Panc1 (cell line): ENCODE measurements at regions not wholly inside any gene's neighbourhood (a gene's known extent, or its start where the extent isn't known, plus 50 kb on each side); places are given as distances from the start of the nearest gene placed in this dataset.

Source experiments
- ATAC-seq: fragments of 200-7000 bp; cut with Tn5 transposase; 2 replicates; pipeline ENCODE4 v1.9.1; 2020; ENCODE audit warnings: mild to moderate bottlenecking, moderate library complexity
- BruUV-seq: library from RNA; stranded (reverse); fragments of 400-500 nt; replicated peaks from 2 replicates; lab custom pipeline; 2021; lab: Mats Ljungman, UMichigan
- CTCF ChIA-PET: fragments of 300-600 bp; sonication (Branson Sonifier 250); formaldehyde crosslinking; loops from one replicate; lab custom pipeline; 2022; ENCODE audit warnings: antibody characterized with exemption; lab: Charles Lee
- POLR2A ChIA-PET: fragments of 300-600 bp; sonication (Branson Sonifier 250); formaldehyde crosslinking; loops from one replicate; lab custom pipeline; 2022; ENCODE audit warnings: antibody characterized with exemption; lab: Charles Lee
- DNase-seq: peaks from one replicate; pipeline ENCODE4 v3.0.0-alpha.2; 2010; ENCODE audit warnings: low read depth, low spot score
- H3K27ac ChIP-seq: 2 replicates; pipeline ENCODE4 v1.5.1; 2011; ENCODE audit warnings: mild to moderate bottlenecking, low read length, inconsistent platforms
- H3K27me3 ChIP-seq: fragments of 200-500 bp; sonication (Bioruptor generic); 2 replicates; pipeline ENCODE4 v1.6.0; 2014; ENCODE audit warnings: low read length, inconsistent platforms; ENCODE audit not compliant: control insufficient read depth, insufficient read depth
- H3K36me3 ChIP-seq: fragments of 200-500 bp; sonication (Bioruptor generic); 2 replicates; pipeline ENCODE4 v1.5.1; 2014; ENCODE audit warnings: inconsistent platforms, mild to moderate bottlenecking, low read length, moderate library complexity; ENCODE audit not compliant: control insufficient read depth, insufficient read depth
- H3K4me1 ChIP-seq: 2 replicates; pipeline ENCODE4 v1.5.1; 2011; ENCODE audit warnings: inconsistent platforms, mild to moderate bottlenecking, low read length, moderate library complexity; ENCODE audit not compliant: control insufficient read depth, insufficient read depth
- H3K4me3 ChIP-seq, 2 experiments: 2 replicates each; pipeline ENCODE4 v1.5.1; 2011 to 2012; ENCODE audit warnings: low read depth in 2 of 2, low read length in 2 of 2, mild to moderate bottlenecking in 2 of 2, inconsistent platforms in 1 of 2, moderate library complexity in 1 of 2
- H3K9me3 ChIP-seq: fragments of 200-500 bp; sonication (Bioruptor generic); 2 replicates; pipeline ENCODE4 v1.5.1; 2014; ENCODE audit warnings: low read depth, mild to moderate bottlenecking, inconsistent platforms, low read length, moderate library complexity; ENCODE audit not compliant: control insufficient read depth, insufficient read depth
- POLR2AphosphoS5 ChIP-seq: IDR thresholded peaks from 2 replicates; pipeline ENCODE4 v1.6.1; 2012; ENCODE audit warnings: mild to moderate bottlenecking, low read depth, low read length, moderate library complexity
- SIN3A ChIP-seq: IDR thresholded peaks from 2 replicates; pipeline ENCODE4 v1.6.1; 2012; ENCODE audit warnings: low read depth, mild to moderate bottlenecking, low read length, moderate library complexity, borderline replicate concordance; ENCODE audit not compliant: insufficient read depth
- TCF7L2 ChIP-seq: IDR thresholded peaks from 2 replicates; pipeline ENCODE4 v1.6.1; 2011; ENCODE audit warnings: mild to moderate bottlenecking, low read depth, low read length, inconsistent platforms
- in situ Hi-C: cut with HindIII; loops from 2 replicates; pipeline ENCODE4 v1.10.0; 2016; ENCODE audit warnings: low sequenced_read_pairs, low pct_unique_long_range_greater_than_20kb
- intact Hi-C: fragments of 100-400 bp; cut with micrococcal nuclease; formaldehyde crosslinking; loops from one replicate; pipeline ENCODE4 v1.10.0; 2022; ENCODE audit not compliant: unreplicated experiment
- TF ChIP-seq, protein P1 (sequence below), 2 experiments: IDR thresholded peaks; 2 replicates each; pipeline ENCODE4 v1.6.1; 2011 to 2012; ENCODE audit warnings: low read depth in 2 of 2, control low read depth in 1 of 2, low read length in 1 of 2, mild to moderate bottlenecking in 1 of 2, moderate library complexity in 1 of 2; ENCODE audit not compliant: insufficient read depth in 1 of 2
- TF ChIP-seq, protein P2 (sequence below): fragments of 450-650 bp; IDR thresholded peaks from 2 replicates; pipeline ENCODE4 v1.5.1; 2017; ENCODE audit warnings: mild to moderate bottlenecking

GRCh38 chrX:40273356-40274050, 175.7 kb upstream of the BCOR start:
- no TSS peak for BruUV-seq
- ATAC-seq: no peak
- Histone ChIP-seq H3K27ac (no peak overlapping the region), H3K4me1 (no peaks in the 10 kb centered on the region), H3K36me3 (no peaks in the 10 kb centered on the region), H3K9me3 (no peaks in the 10 kb centered on the region), H3K4me3 (no peak overlapping the region), H3K27me3 (no peaks in the 10 kb centered on the region)
- in situ Hi-C loops (no loop called here), intact Hi-C loops (no loop called here)
- TF ChIP-seq, protein P1, sequence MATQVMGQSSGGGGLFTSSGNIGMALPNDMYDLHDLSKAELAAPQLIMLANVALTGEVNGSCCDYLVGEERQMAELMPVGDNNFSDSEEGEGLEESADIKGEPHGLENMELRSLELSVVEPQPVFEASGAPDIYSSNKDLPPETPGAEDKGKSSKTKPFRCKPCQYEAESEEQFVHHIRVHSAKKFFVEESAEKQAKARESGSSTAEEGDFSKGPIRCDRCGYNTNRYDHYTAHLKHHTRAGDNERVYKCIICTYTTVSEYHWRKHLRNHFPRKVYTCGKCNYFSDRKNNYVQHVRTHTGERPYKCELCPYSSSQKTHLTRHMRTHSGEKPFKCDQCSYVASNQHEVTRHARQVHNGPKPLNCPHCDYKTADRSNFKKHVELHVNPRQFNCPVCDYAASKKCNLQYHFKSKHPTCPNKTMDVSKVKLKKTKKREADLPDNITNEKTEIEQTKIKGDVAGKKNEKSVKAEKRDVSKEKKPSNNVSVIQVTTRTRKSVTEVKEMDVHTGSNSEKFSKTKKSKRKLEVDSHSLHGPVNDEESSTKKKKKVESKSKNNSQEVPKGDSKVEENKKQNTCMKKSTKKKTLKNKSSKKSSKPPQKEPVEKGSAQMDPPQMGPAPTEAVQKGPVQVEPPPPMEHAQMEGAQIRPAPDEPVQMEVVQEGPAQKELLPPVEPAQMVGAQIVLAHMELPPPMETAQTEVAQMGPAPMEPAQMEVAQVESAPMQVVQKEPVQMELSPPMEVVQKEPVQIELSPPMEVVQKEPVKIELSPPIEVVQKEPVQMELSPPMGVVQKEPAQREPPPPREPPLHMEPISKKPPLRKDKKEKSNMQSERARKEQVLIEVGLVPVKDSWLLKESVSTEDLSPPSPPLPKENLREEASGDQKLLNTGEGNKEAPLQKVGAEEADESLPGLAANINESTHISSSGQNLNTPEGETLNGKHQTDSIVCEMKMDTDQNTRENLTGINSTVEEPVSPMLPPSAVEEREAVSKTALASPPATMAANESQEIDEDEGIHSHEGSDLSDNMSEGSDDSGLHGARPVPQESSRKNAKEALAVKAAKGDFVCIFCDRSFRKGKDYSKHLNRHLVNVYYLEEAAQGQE (IDR thresholded peaks at IDR 0.05; ENCODE audit: insufficient read depth in 1 of 2, low read depth in 2 of 2, low read length in 1 of 2): no peak
- TF ChIP-seq SIN3A: no peak
- no peak for TF ChIP-seq POLR2AphosphoS5
- TF ChIP-seq, protein P2, sequence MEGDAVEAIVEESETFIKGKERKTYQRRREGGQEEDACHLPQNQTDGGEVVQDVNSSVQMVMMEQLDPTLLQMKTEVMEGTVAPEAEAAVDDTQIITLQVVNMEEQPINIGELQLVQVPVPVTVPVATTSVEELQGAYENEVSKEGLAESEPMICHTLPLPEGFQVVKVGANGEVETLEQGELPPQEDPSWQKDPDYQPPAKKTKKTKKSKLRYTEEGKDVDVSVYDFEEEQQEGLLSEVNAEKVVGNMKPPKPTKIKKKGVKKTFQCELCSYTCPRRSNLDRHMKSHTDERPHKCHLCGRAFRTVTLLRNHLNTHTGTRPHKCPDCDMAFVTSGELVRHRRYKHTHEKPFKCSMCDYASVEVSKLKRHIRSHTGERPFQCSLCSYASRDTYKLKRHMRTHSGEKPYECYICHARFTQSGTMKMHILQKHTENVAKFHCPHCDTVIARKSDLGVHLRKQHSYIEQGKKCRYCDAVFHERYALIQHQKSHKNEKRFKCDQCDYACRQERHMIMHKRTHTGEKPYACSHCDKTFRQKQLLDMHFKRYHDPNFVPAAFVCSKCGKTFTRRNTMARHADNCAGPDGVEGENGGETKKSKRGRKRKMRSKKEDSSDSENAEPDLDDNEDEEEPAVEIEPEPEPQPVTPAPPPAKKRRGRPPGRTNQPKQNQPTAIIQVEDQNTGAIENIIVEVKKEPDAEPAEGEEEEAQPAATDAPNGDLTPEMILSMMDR: no peak
- no peak for DNase-seq
- POLR2A ChIA-PET: no interaction called here
- CTCF ChIA-PET: no interaction called here

GRCh38 chrX:40272776-40273175, 175.0 kb upstream of the BCOR start:
- BruUV-seq: no TSS peak
- DNase-seq: no peak
- intact Hi-C loops: no loop called here
- TF ChIP-seq SIN3A: no peak
- no peak for TF ChIP-seq POLR2AphosphoS5
- no peak for TF ChIP-seq TCF7L2
- TF ChIP-seq, protein P2: no peak
- TF ChIP-seq, protein P1 (IDR thresholded peaks at IDR 0.05; ENCODE audit: insufficient read depth in 1 of 2, low read depth in 2 of 2, low read length in 1 of 2): no peak
- CTCF ChIA-PET: no interaction called here
- in situ Hi-C loops: no loop called here
- no peaks in the 10 kb centered on the region for H3K9me3 ChIP-seq
- H3K4me1 ChIP-seq: no peaks in the 10 kb centered on the region; the same call in 1 of the 2 replicates
- no peak for ATAC-seq
- no peak overlapping the region for H3K27ac ChIP-seq
- H3K36me3 ChIP-seq: no peaks in the 10 kb centered on the region
- H3K27me3 ChIP-seq: no peaks in the 10 kb centered on the region
- POLR2A ChIA-PET: no interaction called here
- no peak overlapping the region for H3K4me3 ChIP-seq
